ENCODE measurements at regions not wholly inside any gene's neighbourhood (a gene's known extent, or its start where the extent isn't known, plus 50 kb on each side); places are given as distances from the start of the nearest gene placed in this dataset.

DNA sequence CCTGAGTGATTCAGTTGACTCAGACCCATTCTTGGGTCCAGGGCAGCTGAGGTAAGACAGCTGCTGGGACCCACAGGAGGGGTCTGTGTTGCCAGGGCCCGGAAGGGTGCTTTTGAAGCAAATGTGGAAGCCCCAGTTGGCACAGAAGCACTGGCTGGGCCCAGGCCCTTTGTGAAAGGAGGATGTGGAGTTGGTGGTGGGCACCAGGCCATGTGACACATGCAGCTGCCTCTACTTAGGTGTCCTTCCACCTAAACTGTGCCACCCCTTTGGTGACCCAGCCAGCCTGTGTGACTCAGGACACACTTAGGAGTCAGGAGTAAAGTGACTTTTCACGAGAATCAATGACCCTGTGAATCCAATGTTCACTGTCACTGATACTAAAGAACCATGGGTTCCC is 114.3 kb upstream of the SLC25A48 start (continued):
- TF ChIP-seq, protein P1, sequence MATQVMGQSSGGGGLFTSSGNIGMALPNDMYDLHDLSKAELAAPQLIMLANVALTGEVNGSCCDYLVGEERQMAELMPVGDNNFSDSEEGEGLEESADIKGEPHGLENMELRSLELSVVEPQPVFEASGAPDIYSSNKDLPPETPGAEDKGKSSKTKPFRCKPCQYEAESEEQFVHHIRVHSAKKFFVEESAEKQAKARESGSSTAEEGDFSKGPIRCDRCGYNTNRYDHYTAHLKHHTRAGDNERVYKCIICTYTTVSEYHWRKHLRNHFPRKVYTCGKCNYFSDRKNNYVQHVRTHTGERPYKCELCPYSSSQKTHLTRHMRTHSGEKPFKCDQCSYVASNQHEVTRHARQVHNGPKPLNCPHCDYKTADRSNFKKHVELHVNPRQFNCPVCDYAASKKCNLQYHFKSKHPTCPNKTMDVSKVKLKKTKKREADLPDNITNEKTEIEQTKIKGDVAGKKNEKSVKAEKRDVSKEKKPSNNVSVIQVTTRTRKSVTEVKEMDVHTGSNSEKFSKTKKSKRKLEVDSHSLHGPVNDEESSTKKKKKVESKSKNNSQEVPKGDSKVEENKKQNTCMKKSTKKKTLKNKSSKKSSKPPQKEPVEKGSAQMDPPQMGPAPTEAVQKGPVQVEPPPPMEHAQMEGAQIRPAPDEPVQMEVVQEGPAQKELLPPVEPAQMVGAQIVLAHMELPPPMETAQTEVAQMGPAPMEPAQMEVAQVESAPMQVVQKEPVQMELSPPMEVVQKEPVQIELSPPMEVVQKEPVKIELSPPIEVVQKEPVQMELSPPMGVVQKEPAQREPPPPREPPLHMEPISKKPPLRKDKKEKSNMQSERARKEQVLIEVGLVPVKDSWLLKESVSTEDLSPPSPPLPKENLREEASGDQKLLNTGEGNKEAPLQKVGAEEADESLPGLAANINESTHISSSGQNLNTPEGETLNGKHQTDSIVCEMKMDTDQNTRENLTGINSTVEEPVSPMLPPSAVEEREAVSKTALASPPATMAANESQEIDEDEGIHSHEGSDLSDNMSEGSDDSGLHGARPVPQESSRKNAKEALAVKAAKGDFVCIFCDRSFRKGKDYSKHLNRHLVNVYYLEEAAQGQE (IDR thresholded peaks at IDR 0.05; ENCODE audit: unreplicated experiment): no peak

DNA sequence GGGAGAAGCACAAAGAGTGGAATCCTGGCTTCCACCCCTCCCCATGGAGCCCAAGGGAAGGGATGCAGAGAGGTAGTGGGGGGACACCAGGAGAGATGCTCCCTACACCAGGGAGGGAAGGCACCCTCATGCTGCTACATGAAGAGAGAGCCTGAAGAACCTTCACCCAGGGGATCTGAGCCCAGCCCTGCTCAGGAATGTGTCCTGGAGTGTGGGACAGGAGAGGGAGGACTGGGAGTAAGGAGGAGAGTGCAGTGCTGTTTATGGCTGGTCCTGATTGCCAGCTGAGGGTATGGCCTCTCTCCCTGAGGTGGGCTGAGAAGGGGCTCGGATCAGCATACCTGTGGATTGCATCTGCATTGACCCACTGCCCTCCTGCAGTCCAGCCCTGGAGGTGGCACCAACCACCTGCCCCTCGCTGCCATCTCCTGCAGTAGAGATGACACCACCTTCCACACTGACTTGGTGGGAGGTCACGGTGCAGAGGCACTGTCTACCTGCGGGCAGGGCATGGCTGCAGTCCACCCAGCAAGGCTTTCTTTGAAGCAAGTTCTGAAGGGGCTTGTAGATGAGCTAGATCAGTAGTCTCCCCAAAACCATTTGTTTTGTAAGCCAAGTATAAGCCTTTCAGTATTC is 114.9 kb upstream of the SLC25A48 start:
- Mint-ChIP-seq H3K27ac (no peak overlapping the region), H3K9me3 (no peaks in the 10 kb centered on the region), H3K4me3 (no peak overlapping the region), H3K36me3 (ENCODE audit: low read depth) (no peaks in the 10 kb centered on the region), H3K27me3 (ENCODE audit: insufficient read depth, low read depth, poor library complexity) (peaks cover 7% of the 10 kb centered on the region), H3K4me1 (peaks cover 16% of the 10 kb centered on the region; the same call in 2 of the 3 replicates)
- no peak overlapping the region for H3K4me3 ChIP-seq
- no peaks in the 10 kb centered on the region for H3K27me3 ChIP-seq (ENCODE audit: insufficient read depth)
- H4K20me1 ChIP-seq (replicated peaks; ENCODE audit: insufficient read depth): no peaks in the 10 kb centered on the region
- no peak overlapping the region for H3K4me2 ChIP-seq
- H3K79me2 ChIP-seq (replicated peaks; ENCODE audit: insufficient read depth): no peaks in the 10 kb centered on the region
- H2AFZ ChIP-seq: no peak overlapping the region
- H3K36me3 ChIP-seq (ENCODE audit: insufficient read depth): no peaks in the 10 kb centered on the region
- no peaks in the 10 kb centered on the region for H3F3A ChIP-seq (replicated peaks; ENCODE audit: low read depth)
- H3K27ac ChIP-seq (ENCODE audit: low read depth): no peak overlapping the region
- H3K4me1 ChIP-seq (ENCODE audit: insufficient read depth): peaks cover 5% of the 10 kb centered on the region
- ATAC-seq (no peak), DNase-seq (ENCODE audit: low spot score) (no peak)
- H3K9me2 ChIP-seq (ENCODE audit: insufficient read depth): no peaks in the 10 kb centered on the region
- TF ChIP-seq POLR2AphosphoS5 (IDR thresholded peaks at IDR 0.05; ENCODE audit: low read depth) (no peak), ZNF114 (CRISPR knock-in tag; IDR thresholded peaks at IDR 0.05) (no peak), STAT1 (IDR thresholded peaks at IDR 0.05; ENCODE audit: unreplicated experiment) (no peak), ZNF331 (CRISPR knock-in tag; IDR thresholded peaks at IDR 0.05; ENCODE audit: low read depth) (no peak), NANOG (IDR thresholded peaks at IDR 0.05; ENCODE audit: borderline replicate concordance) (no peak), JUNB (IDR thresholded peaks at IDR 0.05; ENCODE audit: unreplicated experiment) (no peak), CREB1 (CRISPR knock-in tag; IDR thresholded peaks at IDR 0.05; ENCODE audit: low read depth) (no peak), EZH2 (IDR thresholded peaks at IDR 0.05; ENCODE audit: low read depth, unreplicated experiment) (no peak), EZH2phosphoT487 (IDR thresholded peaks at IDR 0.05; ENCODE audit: unreplicated experiment) (no peak)
- TF ChIP-seq, protein P2, sequence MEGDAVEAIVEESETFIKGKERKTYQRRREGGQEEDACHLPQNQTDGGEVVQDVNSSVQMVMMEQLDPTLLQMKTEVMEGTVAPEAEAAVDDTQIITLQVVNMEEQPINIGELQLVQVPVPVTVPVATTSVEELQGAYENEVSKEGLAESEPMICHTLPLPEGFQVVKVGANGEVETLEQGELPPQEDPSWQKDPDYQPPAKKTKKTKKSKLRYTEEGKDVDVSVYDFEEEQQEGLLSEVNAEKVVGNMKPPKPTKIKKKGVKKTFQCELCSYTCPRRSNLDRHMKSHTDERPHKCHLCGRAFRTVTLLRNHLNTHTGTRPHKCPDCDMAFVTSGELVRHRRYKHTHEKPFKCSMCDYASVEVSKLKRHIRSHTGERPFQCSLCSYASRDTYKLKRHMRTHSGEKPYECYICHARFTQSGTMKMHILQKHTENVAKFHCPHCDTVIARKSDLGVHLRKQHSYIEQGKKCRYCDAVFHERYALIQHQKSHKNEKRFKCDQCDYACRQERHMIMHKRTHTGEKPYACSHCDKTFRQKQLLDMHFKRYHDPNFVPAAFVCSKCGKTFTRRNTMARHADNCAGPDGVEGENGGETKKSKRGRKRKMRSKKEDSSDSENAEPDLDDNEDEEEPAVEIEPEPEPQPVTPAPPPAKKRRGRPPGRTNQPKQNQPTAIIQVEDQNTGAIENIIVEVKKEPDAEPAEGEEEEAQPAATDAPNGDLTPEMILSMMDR (conservative IDR thresholded peaks at IDR 0.05; ENCODE audit: low read depth in 2 of 2): no peak
- TF ChIP-seq, protein P3, sequence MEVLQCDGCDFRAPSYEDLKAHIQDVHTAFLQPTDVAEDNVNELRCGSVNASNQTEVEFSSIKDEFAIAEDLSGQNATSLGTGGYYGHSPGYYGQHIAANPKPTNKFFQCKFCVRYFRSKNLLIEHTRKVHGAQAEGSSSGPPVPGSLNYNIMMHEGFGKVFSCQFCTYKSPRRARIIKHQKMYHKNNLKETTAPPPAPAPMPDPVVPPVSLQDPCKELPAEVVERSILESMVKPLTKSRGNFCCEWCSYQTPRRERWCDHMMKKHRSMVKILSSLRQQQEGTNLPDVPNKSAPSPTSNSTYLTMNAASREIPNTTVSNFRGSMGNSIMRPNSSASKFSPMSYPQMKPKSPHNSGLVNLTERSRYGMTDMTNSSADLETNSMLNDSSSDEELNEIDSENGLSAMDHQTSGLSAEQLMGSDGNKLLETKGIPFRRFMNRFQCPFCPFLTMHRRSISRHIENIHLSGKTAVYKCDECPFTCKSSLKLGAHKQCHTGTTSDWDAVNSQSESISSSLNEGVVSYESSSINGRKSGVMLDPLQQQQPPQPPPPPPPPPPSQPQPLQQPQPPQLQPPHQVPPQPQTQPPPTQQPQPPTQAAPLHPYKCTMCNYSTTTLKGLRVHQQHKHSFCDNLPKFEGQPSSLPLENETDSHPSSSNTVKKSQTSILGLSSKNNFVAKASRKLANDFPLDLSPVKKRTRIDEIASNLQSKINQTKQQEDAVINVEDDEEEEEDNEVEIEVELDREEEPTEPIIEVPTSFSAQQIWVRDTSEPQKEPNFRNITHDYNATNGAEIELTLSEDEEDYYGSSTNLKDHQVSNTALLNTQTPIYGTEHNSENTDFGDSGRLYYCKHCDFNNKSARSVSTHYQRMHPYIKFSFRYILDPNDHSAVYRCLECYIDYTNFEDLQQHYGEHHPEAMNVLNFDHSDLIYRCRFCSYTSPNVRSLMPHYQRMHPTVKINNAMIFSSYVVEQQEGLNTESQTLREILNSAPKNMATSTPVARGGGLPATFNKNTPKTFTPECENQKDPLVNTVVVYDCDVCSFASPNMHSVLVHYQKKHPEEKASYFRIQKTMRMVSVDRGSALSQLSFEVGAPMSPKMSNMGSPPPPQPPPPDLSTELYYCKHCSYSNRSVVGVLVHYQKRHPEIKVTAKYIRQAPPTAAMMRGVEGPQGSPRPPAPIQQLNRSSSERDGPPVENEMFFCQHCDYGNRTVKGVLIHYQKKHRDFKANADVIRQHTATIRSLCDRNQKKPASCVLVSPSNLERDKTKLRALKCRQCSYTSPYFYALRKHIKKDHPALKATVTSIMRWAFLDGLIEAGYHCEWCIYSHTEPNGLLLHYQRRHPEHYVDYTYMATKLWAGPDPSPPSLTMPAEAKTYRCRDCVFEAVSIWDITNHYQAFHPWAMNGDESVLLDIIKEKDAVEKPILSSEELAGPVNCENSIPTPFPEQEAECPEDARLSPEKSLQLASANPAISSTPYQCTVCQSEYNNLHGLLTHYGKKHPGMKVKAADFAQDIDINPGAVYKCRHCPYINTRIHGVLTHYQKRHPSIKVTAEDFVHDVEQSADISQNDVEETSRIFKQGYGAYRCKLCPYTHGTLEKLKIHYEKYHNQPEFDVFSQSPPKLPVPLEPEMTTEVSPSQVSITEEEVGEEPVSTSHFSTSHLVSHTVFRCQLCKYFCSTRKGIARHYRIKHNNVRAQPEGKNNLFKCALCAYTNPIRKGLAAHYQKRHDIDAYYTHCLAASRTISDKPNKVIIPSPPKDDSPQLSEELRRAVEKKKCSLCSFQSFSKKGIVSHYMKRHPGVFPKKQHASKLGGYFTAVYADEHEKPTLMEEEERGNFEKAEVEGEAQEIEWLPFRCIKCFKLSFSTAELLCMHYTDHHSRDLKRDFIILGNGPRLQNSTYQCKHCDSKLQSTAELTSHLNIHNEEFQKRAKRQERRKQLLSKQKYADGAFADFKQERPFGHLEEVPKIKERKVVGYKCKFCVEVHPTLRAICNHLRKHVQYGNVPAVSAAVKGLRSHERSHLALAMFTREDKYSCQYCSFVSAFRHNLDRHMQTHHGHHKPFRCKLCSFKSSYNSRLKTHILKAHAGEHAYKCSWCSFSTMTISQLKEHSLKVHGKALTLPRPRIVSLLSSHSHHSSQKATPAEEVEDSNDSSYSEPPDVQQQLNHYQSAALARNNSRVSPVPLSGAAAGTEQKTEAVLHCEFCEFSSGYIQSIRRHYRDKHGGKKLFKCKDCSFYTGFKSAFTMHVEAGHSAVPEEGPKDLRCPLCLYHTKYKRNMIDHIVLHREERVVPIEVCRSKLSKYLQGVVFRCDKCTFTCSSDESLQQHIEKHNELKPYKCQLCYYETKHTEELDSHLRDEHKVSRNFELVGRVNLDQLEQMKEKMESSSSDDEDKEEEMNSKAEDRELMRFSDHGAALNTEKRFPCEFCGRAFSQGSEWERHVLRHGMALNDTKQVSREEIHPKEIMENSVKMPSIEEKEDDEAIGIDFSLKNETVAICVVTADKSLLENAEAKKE (CRISPR knock-in tag; IDR thresholded peaks at IDR 0.05): no peak
